Kidney glomerular epithelial cell (primary cell): ENCODE measurements at regions not wholly inside any gene's neighbourhood (a gene's known extent, or its start where the extent isn't known, plus 50 kb on each side); places are given as distances from the start of the nearest gene placed in this dataset.

Experiments
- DNase-seq: peaks from one replicate; lab custom pipeline; 2025; lab: John Stamatoyannopoulos, UW

DNA sequence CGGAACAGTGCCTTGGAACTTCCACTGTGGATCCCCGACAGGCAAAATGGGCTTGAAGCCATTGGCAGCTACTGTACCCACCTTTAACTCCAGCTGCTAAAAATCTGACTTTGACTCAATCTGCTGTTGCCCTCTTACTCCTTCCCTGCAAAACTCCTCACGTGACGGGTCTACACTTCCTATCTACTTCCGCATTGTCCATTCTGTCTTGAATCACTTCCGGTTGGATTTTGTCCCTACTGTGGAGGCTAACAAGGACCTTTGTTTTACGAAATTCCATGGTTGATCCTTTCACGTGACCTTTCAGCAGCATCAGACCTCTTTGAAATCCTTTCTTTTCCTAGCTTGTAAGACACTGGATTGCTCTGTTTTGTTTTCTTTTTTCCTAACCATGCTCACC is 268.4 kb downstream of the PRDM2 start:
- no peak for DNase-seq

DNA sequence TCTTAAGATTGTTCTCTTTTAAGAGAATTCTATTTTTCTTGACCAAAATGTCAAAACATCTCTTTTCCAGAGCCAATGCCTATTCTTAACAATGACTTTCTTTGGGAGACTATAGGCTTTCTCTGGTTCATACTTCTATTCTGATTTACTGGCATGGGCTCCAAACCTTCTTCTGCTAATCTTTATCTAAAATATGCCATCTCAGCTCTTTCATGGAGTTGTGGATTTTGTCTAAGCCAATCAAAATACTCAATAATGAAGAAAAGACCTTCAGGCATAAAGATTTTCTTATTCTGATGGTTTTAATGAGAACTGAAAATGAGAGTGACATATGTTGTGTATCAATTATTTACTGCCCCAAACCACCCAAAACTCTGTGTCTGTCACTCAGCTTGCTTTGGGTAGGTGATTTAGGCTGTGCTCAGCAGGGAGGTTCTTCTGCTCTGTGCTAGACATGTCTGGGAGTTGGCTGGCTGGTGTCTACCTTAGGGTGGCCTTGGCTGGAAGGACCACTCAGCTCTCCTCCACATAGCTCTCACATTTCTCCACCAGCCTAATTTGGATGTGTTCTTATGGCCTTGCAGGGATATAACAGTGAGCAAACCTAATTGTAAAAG is 270.8 kb downstream of the PRDM2 start:
- no peak for DNase-seq

DNA sequence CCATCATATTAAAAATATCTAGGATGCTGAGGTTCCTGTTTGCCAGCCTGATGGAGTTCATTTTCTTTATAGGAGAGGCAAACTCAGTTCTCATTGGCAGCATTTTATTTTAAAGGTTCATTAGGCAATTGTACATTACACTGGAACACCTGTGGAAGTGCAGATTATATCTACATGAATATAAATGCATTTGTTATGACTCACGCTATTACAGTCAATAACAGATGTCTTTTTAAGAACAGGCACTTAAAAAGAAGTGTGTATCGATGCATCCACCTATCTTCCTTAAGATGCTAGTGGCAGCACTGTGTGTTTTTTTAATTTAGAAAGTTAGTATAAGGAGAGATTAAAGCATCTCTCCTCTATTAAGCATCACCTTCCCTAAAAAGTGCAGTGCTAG is 276.5 kb downstream of the PRDM2 start:
- DNase-seq: no peak

DNA sequence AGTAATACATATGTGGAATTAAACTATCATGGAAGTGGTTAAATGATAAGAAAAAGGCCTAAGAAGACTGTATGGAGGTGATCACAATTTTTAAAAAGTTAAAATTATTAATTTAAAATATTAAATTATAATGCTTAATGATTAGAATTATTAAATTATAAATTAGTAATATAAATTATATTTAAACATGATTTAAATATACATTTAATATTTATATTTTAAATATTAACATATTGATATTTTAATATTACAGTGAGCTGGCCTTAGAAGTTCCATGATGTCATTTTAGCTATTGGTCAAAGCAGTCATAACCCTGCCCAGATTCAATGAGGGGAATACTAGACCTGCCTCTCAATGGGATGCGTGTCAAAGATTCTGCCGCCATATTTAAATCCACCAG is 281.2 kb downstream of the PRDM2 start:
- DNase-seq: no peak

DNA sequence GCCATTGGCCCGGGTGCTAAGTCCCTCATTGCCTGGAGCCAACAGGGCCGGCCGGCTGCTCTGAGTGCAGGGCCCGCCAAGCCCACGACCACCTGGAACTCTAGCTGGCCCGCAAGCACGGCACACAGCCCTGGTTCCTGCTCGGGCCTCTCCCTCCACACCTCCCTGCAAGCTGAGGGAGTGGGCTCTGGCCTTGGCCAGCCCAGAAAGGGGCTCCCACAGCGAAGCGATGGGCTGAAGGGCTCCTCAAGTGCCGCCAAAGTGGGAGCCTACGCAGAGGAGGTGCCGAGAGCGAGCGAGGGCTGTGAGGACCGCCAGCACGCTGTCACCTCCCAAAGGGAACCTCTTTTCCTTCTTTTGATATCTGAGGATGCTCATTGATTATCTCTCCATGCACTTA is 283.4 kb downstream of the PRDM2 start:
- no peak for DNase-seq

GRCh38 chr1:13990939-13991338 is 291.0 kb downstream of the PRDM2 start:
- DNase-seq: peak; percentile 14

- no peak for DNase-seq
Measured at GRCh38 chr1:13992489-13993285, 292.7 kb downstream of the PRDM2 start.

DNA sequence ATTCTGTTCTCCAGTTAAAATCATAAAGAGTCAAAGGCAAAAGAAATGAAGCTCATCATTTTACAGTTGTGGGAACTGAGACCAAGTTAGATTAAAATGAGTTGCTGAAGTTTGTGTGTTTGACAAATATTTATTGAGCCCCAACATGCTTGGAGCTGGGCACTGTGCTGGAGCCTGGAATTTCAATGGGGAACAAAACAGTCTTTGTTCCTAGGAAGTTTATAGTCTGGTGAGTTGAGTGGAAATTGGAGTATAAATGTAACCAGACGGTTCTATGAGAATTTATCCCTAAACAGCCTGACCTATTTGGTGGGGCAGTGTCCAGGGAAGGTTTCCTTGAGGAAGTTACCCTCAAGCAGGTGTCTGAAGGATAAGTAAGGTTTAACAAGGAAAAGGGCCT is 294.4 kb downstream of the PRDM2 start:
- DNase-seq: no peak

- DNase-seq: no peak
Measured at GRCh38 chr1:13996334-13996733, 296.3 kb downstream of the PRDM2 start.

GRCh38 chr1:14003552-14003951 is 303.6 kb downstream of the PRDM2 start:
- DNase-seq: no peak

GRCh38 chr1:14009582-14009981 is 309.6 kb downstream of the PRDM2 start:
- no peak for DNase-seq

DNA sequence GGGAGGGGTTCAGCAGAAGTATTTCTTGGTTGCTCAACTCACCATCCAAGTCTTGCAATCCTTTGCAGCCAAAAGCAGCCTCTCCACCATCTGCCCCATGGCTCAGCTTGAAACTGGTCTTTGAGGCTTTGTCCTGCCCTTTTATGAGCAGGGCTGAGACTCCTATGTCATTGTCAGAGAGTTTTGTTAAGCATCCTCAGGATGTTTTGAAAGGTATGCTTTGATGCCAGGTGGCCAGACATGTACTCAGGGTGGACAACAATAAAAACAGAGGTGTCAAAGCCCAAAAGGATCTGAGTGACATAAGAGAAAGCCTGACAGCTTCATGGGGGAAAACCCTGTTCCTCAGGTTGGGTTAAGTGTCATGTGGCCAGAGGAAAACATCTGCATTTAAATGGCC is 310.5 kb downstream of the PRDM2 start:
- no peak for DNase-seq

DNA sequence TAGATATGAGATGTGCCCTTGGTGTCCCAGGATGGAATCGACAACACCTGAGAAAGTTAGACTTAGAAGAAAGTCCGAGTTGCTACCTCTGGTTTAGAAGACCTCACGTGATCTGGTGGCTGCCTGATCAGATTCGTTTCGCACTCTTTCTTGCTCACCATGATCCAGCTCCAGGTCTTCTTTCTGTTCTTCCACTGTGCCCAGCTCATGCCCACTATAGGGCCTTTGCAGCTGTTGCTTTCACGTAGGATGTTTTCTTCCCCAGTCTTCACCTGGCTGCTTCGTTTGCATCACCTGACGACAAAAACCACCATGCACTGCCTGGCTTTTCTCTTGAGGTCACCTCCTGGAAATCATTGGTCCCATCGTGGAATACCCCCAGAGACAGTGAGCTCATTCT is 311.1 kb downstream of the PRDM2 start:
- DNase-seq: no peak

- no peak for DNase-seq
Measured at GRCh38 chr1:14011888-14012287, 311.9 kb downstream of the PRDM2 start.

DNA sequence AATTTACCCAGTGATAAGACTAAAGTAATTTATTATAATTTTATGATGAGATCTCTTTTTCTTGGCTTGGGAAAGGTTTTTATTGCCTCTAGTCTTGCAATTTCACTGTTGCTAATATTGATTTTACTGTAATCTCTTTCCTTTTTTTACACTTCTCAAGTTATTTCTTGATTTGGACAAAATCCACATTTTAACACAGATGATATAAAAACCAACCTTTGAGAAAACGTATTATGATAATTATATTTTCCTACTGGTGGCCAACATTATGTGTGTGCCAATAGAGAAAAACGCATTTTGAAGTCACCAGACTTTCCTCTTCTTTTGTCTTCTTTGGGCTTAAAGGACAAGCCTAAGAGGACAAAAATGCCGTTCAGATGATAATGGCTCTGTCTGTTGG is 314.9 kb downstream of the PRDM2 start:
- DNase-seq: no peak

DNA sequence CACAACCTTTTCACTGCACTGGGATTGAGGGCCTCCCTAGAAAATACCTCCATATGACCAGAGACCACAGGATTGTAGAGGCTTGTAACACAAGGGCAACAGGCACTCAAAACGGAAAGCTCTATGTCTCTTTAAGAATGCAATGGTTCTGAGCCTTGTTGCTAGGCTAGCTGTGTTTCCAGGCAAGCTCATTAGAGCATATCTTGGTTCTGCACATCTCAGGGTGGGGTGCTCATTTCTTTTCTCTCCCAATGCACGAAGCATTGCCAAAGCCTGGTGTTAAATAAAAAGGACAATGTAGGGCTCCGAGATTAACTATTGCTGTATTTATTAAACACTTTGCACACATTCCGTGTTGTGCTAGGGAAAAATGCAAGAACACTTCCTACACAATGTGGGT is 315.9 kb downstream of the PRDM2 start:
- DNase-seq: peak; percentile 7

DNA sequence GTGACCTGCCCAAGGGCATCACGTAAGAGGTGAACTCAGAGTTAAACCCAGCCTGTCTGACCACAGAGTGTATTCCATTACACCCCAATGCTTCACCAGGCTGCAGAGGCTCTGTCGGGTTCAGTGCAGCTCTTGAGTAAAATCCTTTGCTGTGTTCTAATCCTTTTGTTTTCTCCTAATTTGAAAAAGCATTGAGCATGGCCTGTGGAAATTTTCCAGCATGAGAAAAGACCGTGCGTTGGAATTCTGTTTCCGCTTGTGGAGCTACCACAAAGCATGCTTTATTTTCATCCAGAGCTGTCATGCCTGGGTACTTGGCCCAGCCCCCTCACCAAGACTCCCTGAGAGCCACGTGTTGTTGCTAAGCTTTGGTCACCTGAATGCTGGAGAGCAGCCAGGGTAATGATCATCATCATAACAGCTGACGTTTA is 317.6 kb downstream of the PRDM2 start:
- peak; percentile 58 for DNase-seq

DNA sequence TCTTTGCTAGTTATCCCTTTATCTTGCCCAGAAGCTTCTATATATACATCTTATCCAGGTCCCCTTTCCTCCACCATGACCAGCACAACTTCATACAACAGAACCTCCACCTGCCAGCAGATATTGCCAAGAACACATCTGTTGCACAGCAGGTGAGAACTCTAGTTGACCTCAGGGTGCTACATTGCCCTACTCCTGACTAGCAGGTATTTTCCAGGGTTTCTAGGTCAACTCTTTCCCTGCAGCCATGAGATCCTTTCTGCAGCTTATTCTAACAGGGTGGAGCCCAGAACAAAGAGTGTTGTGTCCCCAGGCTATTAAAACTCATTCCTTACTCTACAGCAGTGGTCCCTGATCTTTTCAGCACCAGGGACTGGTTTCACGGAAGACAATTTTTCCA is 319.5 kb downstream of the PRDM2 start:
- no peak for DNase-seq

DNA sequence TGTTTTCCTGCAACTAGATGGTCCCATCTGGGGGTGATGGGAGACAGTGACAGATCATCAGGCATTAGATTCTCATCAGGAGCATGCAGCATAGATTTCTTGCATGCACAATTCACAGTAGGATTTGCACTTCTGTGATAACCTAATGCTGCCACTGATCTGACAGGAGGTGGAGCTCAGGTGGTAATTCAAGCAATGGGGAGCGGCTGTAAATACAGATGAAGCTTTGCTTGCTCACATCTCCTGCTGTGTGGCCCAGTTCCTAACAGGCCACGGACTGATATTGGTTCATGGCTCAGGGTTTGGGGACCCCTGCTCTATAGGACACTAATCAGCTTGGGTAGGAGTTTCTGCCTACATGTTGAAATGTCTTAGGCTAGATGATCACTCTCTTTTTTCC is 320.0 kb downstream of the PRDM2 start:
- DNase-seq: no peak

DNA sequence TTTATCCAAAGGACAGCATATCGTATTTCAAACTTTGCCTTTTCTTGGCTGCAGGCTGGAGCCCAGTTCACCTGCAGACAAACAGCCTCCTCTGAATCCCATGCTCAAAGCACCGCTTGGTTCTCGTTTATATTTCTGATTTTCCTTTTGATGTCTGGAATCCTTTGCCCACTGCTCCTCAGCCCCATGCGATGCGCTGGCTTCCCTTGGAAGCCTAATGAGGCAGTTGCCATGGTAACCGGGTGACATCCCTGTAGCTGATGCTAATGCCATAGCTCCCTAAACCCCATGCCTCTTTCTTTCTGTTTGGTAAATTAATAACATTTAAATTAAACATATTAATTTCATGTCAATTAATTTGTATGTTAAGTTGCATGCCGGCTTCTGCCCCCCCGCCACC is 327.1 kb downstream of the PRDM2 start:
- no peak for DNase-seq

DNA sequence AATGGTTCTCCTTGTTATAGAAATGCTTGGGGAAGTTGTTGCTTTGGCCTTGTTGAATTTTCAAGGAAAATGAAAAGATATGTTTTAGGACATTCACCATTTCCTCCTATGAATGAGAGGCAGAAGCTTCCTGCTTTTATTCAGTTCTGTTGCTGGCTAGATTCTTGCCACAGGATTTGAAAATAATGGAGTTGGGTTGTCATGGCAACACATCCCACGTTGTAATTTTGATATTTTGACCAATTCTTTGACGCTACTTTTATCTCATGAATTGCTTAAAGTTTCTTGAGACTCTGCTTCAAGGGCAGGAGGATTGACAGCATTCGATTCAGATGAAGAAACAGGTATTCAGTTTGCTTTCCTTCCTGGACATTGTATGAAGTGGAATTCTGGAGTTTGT is 331.5 kb downstream of the PRDM2 start:
- no peak for DNase-seq

- DNase-seq: no peak
Measured at GRCh38 chr1:14034506-14034905, 334.5 kb downstream of the PRDM2 start.

DNA sequence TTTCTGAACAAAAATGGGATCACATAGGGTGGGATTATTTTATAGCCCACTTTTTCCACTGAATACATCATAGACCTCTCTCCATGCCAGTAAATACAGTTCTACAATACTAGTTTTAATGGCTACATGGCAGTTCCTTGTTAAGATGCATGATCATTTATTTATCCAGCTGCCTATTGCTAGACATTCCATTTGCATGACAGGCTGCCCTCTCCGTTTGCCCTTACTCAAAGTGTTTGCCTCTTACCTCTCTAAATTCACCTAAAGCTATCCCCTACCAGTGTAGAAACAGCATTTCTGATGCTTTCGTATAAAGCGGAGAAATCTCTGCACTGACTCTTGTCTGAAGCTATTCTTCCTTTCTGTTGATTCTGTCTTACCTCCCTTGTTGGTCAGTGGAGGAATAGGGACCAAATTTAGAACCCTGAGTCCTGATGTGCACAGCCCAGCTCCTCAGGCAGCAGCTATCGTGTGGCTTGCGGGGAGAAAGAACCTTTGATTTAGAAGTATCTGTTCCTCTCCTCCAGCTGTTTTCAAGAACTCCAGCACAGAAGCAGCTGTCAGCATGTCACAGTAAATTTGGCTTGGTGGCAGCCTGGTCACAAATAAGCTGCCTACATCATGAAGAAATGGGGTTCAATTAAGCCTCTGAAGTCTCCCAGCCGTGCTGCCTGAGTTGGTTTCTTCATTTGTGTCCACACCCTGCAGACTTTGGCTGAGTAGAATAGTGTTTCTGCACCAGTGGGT is 337.3 kb downstream of the PRDM2 start:
- DNase-seq: peak; percentile 15
